Adipocyte (in vitro differentiated cells): ENCODE measurements at regions not wholly inside any gene's neighbourhood (a gene's known extent, or its start where the extent isn't known, plus 50 kb on each side); places are given as distances from the start of the nearest gene placed in this dataset.

ENCODE experiments used
- DNase-seq: peaks from one replicate; pipeline ENCODE4 v3.0.0-alpha.2; 2015; ENCODE audit warnings: low read depth
- H3K27me3 ChIP-seq: replicated peaks from 2 replicates; pipeline ENCODE4 v1.7.0; 2013; ENCODE audit warnings: mild to moderate bottlenecking, low read length, moderate library complexity; ENCODE audit not compliant: control insufficient read depth, insufficient read depth
- H3K36me3 ChIP-seq: 2 replicates; pipeline ENCODE4 v1.7.0; 2013; ENCODE audit warnings: low read length, mild to moderate bottlenecking, moderate library complexity; ENCODE audit not compliant: control insufficient read depth, insufficient read depth, severe bottlenecking
- H3K4me1 ChIP-seq: 2 replicates; pipeline ENCODE4 v1.7.0; 2013; ENCODE audit warnings: mild to moderate bottlenecking, low read length, moderate library complexity; ENCODE audit not compliant: control insufficient read depth, insufficient read depth
- H3K4me3 ChIP-seq: 2 replicates; pipeline ENCODE4 v1.7.0; 2013; ENCODE audit warnings: mild to moderate bottlenecking, low read length, moderate library complexity
- H3K9ac ChIP-seq: 2 replicates; pipeline ENCODE4 v1.7.0; 2013; ENCODE audit warnings: mild to moderate bottlenecking, low read length, moderate library complexity
- H3K9me3 ChIP-seq: 2 replicates; pipeline ENCODE4 v1.7.0; 2013; ENCODE audit warnings: mild to moderate bottlenecking, low read length, moderate library complexity; ENCODE audit not compliant: control insufficient read depth

GRCh38 chr10:90975096-90975495 is 54.2 kb upstream of the ANKRD1 start:
- H3K36me3 ChIP-seq, result no peaks in the 10 kb centered on the region
- no peak for DNase-seq
- H3K27me3 ChIP-seq, result no peaks in the 10 kb centered on the region
- peaks cover 6% of the 10 kb centered on the region for H3K9me3 ChIP-seq
- H3K9ac ChIP-seq, result no peak overlapping the region
- H3K4me3 ChIP-seq, result no peak overlapping the region
- H3K4me1 ChIP-seq, result no peaks in the 10 kb centered on the region

- Histone ChIP-seq H3K9me3 (peaks cover 6% of the 10 kb centered on the region), H3K27me3 (no peaks in the 10 kb centered on the region), H3K36me3 (no peaks in the 10 kb centered on the region), H3K4me1 (no peaks in the 10 kb centered on the region), H3K9ac (no peak overlapping the region), H3K4me3 (no peak overlapping the region)
- no peak for DNase-seq
Measured at GRCh38 chr10:90977162-90977854, 56.4 kb upstream of the ANKRD1 start.

GRCh38 chr10:90977855-90978486 is 57.1 kb upstream of the ANKRD1 start:
- no peak overlapping the region for H3K9ac ChIP-seq
- no peak overlapping the region for H3K4me3 ChIP-seq
- H3K9me3 ChIP-seq, result peaks cover 6% of the 10 kb centered on the region
- no peaks in the 10 kb centered on the region for H3K27me3 ChIP-seq
- no peaks in the 10 kb centered on the region for H3K36me3 ChIP-seq
- H3K4me1 ChIP-seq, result no peaks in the 10 kb centered on the region
- DNase-seq, result no peak

GRCh38 chr10:90982406-90983008 is 61.6 kb upstream of the ANKRD1 start:
- Histone ChIP-seq H3K9me3 (no peaks in the 10 kb centered on the region), H3K4me3 (no peak overlapping the region), H3K4me1 (no peaks in the 10 kb centered on the region), H3K9ac (no peak overlapping the region), H3K36me3 (no peaks in the 10 kb centered on the region), H3K27me3 (no peaks in the 10 kb centered on the region)
- DNase-seq, result no peak

- Histone ChIP-seq H3K4me1 (no peaks in the 10 kb centered on the region), H3K9me3 (no peaks in the 10 kb centered on the region), H3K27me3 (no peaks in the 10 kb centered on the region), H3K9ac (no peak overlapping the region), H3K4me3 (no peak overlapping the region), H3K36me3 (no peaks in the 10 kb centered on the region)
- DNase-seq, result no peak
Measured at GRCh38 chr10:90983914-90984549, 63.1 kb upstream of the ANKRD1 start.

GRCh38 chr10:90984898-90985297 is 64.0 kb upstream of the ANKRD1 start:
- H3K27me3 ChIP-seq, result no peaks in the 10 kb centered on the region
- no peak overlapping the region for H3K9ac ChIP-seq
- H3K9me3 ChIP-seq, result no peaks in the 10 kb centered on the region
- no peaks in the 10 kb centered on the region for H3K36me3 ChIP-seq
- DNase-seq, result no peak
- no peaks in the 10 kb centered on the region for H3K4me1 ChIP-seq
- H3K4me3 ChIP-seq, result no peak overlapping the region

- H3K4me3 ChIP-seq, result no peak overlapping the region
- H3K36me3 ChIP-seq, result no peaks in the 10 kb centered on the region
- no peaks in the 10 kb centered on the region for H3K9me3 ChIP-seq
- H3K4me1 ChIP-seq, result no peaks in the 10 kb centered on the region
- no peaks in the 10 kb centered on the region for H3K27me3 ChIP-seq
- DNase-seq, result no peak
- no peak overlapping the region for H3K9ac ChIP-seq
Measured at GRCh38 chr10:90985321-90985933, 64.5 kb upstream of the ANKRD1 start.

GRCh38 chr10:90986136-90986760 is 65.4 kb upstream of the ANKRD1 start:
- H3K27me3 ChIP-seq, result no peaks in the 10 kb centered on the region
- H3K4me3 ChIP-seq, result no peak overlapping the region
- H3K36me3 ChIP-seq, result no peaks in the 10 kb centered on the region
- no peak for DNase-seq
- no peak overlapping the region for H3K9ac ChIP-seq
- no peaks in the 10 kb centered on the region for H3K9me3 ChIP-seq
- H3K4me1 ChIP-seq, result no peaks in the 10 kb centered on the region

GRCh38 chr10:90986870-90987269 is 66.0 kb upstream of the ANKRD1 start:
- no peak for DNase-seq
- Histone ChIP-seq H3K4me3 (no peak overlapping the region), H3K4me1 (no peaks in the 10 kb centered on the region), H3K9me3 (no peaks in the 10 kb centered on the region), H3K27me3 (no peaks in the 10 kb centered on the region), H3K9ac (no peak overlapping the region), H3K36me3 (no peaks in the 10 kb centered on the region)

GRCh38 chr10:90987383-90987782 is 66.5 kb upstream of the ANKRD1 start:
- no peak overlapping the region for H3K9ac ChIP-seq
- no peak overlapping the region for H3K4me3 ChIP-seq
- peaks cover 2% of the 10 kb centered on the region for H3K4me1 ChIP-seq
- no peaks in the 10 kb centered on the region for H3K27me3 ChIP-seq
- DNase-seq, result no peak
- H3K9me3 ChIP-seq, result no peaks in the 10 kb centered on the region
- H3K36me3 ChIP-seq, result no peaks in the 10 kb centered on the region

- Histone ChIP-seq H3K4me3 (no peak overlapping the region), H3K4me1 (peaks cover 8% of the 10 kb centered on the region), H3K27me3 (no peaks in the 10 kb centered on the region), H3K9me3 (no peaks in the 10 kb centered on the region), H3K36me3 (no peaks in the 10 kb centered on the region), H3K9ac (no peak overlapping the region)
- DNase-seq, result no peak
Measured at GRCh38 chr10:90988024-90988423, 67.1 kb upstream of the ANKRD1 start.
